NB4 (cell line): ENCODE measurements at regions not wholly inside any gene's neighbourhood (a gene's known extent, or its start where the extent isn't known, plus 50 kb on each side); places are given as distances from the start of the nearest gene placed in this dataset.

Source experiments
- CTCF ChIP-seq: IDR thresholded peaks from one replicate; pipeline ENCODE4 v1.5.1; 2012; ENCODE audit warnings: low read depth, low read length
- POLR2A ChIP-seq: IDR thresholded peaks from 2 replicates; pipeline ENCODE4 v1.6.1; 2011; ENCODE audit warnings: mild to moderate bottlenecking; ENCODE audit not compliant: insufficient read length; ENCODE audit errors: extremely low read depth

- TF ChIP-seq CTCF (peak; percentile 35), POLR2A (no peak)
Observed at GRCh38 chr14:66401449-66402095, 84.6 kb upstream of the CCDC196 start.
